RKO (cell line): ENCODE measurements at regions not wholly inside any gene's neighbourhood (a gene's known extent, or its start where the extent isn't known, plus 50 kb on each side); places are given as distances from the start of the nearest gene placed in this dataset.
A peak's percentile ranks its signal among the peaks of the same experiment; 100 is the strongest.

Experiments used
- DNase-seq: peaks from one replicate; pipeline ENCODE4 v3.0.0-alpha.2; 2016; ENCODE audit warnings: low spot score

DNA sequence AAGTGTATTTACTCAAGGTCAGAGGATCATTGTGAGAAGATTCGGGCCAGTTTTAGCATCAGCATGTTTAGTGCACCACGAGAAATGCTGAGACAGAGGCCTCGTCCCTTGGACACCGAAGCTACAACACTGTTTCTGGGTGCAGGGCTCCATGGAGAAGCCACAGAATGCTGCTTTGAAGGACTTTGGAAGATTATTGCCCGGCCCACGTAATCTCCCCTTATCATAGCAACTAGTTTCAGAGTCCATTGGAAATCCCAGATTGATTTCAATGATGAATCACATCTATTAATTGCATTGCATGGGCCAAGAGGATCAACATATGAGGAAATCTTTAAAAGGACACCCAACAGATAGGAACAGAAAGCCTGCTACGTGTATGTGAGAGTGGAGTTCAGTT is 156.0 kb downstream of the MAF start:
- no peak for DNase-seq

DNA sequence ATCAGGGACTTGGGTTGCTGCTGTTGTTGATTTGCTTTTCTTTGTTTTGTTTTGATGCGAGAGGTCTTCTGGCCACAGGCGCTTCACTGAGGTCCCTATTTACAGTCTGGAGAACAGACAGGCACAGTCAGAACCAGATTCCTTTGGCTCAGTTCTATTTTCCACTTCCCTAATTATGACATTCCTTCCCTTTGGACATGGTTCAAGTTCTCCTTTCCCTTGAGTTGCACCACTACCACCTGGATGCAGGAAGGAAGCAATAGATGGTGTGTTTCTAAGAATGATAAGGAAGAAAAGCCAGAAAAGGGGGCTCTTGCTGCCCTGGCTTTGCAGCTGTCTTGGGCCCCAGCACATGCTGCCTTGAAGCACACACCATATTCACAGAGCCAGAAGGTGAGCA is 160.6 kb downstream of the MAF start:
- no peak for DNase-seq

DNA sequence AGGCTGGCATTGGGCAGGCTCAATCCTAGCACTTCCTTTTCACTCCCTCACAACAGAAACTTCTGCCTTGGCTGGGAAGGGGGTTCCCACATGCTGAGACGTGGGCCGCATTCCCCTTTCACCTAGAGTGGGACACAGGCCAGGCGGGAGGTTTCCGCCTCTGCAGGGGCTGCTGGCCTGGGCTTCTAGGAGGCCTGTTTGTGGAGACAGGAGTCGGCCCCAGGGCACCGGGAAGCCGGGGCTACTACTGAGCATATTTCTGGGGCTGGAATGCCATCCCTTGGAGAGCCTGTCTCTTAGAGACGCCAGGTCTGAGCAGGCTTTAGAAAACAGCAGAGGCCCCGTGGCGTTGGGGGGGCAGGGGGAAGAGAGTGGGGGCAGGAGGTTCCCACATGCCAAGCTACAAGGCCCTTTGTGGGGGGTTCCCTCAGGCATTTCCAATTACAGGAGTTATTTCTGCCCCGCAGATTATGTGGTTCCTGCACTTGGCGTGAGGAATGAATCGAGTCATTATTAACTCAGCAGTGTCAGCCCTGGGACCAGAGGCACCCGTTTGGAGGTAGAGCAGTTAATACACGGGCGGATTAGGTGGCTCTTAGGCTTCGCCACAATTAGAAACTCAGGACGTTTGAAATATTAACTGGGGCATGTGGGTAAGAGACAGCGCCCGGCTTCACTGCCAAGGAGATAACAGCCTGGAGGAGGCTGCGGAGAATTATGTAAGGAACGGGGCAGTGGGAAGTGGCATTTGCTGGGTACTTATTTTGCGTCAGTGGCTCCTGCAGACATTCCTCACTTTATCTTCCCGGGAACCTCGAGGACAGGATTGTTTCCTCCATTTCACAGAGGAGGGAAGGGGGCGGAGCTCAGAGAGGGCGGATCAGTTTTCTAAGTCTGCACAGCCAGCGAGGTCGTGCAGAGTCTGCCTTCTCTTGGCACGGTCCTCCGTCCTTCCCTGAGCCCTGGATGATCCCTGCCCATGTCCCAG is 162.5 kb downstream of the MAF start:
- no peak for DNase-seq

DNA sequence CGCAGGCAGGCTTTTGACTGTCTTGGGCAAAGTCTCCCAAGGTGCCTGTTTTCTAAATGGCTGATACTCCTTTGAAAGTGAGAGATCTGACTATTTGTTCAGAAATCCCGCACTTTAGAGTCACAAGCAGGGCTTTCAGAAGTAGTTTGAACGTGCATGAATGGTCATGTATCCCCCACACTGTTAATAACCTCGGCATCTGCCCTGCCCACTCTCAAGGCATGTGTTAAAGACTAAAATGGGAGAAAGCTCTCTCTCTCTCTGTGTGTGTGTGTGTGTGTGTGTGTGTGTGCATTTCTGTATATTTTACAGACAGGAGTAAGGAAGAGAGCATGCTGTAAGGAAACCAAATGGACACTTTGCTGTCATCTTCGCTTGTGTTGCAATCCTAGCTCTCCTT is 163.7 kb downstream of the MAF start:
- no peak for DNase-seq

DNA sequence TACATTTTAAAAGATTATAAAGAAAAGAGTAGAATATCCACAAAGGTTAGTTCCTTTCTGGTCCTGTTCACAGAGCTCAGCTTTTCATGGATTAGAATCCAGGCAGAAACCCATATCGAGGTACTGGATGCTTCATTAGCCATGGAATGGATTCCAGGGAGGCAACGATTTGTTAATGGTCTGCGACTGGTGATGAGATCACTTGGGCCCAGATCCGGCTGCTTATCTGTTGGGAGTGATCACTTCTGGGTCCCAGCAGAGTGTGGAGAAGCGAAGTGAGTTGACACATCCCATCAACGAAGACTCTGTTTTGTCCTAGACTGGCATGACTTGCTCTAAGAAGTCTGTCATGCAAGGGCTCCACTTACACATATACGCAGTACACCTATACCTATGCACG is 165.8 kb downstream of the MAF start:
- no peak for DNase-seq

DNA sequence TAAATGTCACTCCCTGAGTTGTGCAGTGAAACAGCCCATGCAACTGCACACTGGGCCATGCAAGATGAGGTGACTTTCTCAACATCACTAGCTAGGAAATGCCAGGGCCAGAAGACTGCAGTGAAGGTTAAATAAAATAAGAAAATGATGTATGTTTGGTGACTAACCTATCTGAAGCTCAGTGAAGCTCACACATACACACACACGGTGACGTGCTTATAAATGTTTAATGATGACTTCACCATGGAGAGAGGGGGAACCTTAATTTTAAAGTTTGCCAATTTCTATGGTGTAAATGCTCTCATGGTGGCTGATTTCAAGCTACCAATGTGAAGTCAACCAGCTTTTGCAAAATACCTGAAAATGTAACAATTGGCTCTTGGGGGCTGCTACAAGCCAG is 166.4 kb downstream of the MAF start:
- no peak for DNase-seq

DNA sequence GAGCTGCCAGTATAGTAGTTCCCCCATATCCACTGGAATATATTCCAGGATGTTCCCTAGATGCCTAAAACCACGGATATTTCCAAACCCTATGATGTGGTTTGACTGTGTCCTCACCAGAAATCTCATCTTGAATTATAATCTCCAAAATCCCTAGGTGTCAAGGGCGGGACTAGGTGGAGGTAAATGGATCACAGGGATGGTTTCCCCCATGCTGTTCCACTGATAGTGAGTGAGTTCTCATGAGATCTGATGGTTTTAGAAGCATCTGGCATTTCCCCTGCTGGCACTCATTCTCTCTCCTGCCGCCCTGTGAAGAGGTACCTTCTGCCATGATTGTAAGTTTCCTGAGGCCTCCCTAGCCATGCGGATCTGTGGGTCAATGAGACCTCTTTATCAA is 168.6 kb downstream of the MAF start:
- no peak for DNase-seq

DNA sequence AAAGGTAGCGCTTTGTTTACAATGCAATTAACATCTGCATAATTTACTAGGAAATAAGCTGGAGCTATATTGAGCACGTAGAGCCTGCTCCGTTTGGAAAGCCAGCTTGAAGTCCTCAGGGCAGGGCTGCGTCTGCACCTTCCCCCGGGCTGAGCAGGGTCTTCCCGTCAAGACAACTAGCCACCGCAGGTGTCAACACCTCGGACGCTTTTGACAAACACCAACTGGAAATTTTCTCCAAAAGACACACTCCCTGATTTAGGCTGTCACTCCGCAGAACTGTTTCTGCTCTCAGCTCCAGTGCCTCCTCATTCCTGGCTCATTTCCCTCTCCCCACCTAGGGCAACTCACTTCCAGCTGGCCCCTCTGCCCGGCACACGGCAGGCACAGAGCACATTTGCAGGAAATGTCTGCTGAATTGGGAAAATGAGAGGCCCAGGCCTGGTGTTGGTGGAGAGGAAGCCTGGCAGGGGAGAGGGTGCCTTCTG is 170.3 kb downstream of the MAF start:
- no peak for DNase-seq

DNA sequence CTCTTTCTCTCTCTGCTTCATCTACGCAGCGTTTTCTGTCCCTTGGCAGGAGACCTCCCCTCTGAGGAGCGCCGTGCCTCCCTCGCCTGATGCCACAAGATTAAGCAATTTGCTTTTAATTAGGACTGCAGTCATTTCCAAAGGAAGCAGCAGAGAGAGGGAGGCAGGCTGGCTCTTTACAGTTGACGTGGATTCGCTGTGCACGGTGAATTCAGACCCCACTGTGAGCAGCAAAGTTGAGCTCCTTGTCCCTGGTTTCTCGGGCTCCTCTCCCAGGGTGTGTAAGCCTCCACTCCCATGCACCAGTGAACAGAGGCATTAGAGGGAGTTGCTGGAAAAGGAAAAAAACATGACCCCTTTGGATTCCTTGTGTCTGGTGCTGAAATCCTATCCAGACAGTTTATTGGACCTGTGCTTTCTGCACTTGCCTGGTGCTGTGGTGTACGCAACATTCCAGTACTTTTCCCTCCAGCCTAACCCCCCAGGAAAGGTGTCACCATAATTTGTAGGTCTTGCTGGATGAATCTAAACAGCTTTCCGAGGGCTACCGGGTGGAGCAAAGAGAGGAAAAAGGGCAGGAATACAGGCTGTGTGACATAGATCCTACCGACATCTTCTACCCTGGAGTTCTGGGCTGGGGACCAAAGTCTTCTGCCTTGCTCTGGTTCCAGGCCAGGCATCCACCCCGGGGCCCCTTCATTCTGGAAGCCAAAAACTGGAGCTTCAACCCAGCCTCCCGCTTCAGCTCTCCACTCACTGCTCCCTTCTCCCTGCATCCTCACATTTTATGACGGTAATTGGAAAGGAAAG is 171.0 kb downstream of the MAF start:
- no peak for DNase-seq

DNA sequence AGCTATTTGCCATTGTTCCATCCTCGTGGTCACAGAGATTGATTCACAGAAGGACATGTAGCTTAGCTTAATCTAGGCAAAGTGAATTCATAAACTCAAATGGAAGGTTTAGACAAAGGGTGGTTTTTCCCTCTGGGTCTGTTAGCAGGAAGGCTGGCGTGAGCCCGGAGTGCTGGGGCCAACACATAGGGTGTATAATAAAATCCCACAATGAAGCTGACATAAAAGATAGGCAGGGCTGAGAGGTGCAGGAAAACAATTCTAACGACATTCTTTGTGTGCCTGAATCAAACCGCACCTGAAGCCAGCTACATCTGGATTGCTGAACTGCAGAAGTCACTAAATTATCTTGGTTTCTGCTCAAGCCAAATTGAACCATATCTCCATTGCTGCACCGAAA is 173.9 kb downstream of the MAF start:
- no peak for DNase-seq

DNA sequence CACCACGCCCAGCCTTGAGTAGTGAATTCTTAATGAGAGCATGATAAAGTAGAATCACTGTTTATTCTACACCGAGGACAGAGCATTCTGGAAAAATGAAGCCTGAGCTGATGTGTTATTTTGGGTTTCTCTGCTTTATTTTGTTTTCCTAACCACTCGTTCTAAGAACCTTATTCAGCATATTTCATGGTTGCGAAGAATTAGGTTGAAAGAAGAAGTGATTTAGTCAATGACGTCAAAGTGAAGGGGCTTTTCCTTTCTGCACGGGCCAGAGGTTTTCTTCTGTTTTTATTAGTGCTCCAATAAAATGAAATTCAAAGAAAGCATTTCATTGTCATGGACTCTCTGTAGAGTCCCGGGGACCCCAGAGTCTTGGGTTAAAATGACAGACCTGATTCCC is 178.5 kb downstream of the MAF start:
- DNase-seq, result no peak

DNA sequence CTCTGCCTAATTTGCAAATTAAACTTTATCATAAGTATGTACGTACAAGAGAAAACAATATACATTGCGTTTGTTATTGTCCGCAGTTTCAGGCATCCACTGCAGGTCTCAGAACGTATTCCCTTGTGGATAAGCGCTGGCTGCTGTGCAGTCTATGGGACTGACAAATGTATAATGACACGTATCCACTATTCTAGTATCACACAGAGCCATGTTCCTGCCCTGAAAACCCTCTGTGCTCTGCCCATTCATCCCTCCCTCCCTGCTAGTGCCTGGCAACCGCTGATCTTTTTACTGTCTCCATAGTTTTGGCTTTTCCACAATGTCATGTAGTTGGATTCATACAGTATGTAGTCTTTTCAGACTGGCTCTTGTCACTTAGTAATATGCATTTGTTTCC is 179.4 kb downstream of the MAF start:
- DNase-seq, result no peak

DNA sequence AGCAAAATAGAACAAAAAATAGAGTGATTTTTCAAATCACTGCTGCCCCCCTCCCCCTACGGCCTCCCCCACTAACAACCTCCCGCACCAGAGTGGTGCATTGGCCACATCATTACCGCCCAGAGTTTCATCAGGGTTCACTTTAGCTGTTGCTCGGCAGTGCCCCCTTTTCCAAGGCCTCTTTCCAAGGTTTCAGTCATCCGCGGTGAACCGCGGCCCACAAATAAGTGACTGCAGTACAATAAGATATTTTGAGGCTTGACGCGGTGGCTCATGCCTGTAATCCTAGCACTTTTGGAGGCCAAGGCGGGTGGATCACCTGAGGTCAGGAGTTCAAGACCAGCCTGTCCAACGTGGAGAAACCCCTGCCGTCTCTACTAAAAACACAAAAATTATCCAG is 180.0 kb downstream of the MAF start:
- no peak for DNase-seq

DNA sequence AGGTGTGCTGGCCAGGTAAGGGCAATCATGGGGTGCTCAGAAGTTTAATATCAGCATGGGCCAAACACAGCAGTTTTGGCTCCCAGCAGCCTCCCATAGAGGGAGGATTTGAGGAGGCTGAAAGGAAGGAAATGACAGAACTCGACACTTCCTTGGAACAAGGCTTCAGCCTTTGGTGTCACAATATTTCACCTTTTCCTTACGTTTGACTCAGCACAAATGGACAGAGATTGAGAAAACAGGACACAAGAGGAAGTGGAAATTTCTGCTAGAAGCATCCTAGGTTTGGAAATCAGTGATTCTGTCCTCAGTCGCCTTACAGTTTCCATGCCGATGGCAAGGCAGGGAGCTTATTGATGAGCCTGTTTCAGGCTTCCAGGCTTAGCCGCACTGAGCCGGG is 181.4 kb downstream of the MAF start:
- DNase-seq, result no peak

DNA sequence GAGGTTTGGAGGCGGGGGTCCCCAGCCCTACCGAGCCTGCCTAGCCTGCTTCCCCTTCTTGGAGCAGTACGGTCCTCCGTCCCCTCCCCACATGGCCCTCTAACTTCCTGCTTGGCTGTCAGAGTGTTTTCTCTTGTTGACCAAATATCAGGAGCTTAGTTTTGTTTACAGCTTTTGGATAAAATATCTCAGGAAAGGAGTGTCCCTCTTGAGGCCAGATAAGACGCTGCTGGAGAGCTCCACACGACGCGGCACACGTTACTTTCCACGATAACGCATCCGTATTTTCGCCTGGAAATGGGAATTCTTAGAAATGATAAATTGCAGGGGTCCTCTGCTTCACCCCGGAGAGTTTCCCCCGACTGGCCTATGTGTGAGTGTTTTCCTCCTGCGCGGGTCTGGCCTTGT is 182.9 kb downstream of the MAF start:
- no peak for DNase-seq

DNA sequence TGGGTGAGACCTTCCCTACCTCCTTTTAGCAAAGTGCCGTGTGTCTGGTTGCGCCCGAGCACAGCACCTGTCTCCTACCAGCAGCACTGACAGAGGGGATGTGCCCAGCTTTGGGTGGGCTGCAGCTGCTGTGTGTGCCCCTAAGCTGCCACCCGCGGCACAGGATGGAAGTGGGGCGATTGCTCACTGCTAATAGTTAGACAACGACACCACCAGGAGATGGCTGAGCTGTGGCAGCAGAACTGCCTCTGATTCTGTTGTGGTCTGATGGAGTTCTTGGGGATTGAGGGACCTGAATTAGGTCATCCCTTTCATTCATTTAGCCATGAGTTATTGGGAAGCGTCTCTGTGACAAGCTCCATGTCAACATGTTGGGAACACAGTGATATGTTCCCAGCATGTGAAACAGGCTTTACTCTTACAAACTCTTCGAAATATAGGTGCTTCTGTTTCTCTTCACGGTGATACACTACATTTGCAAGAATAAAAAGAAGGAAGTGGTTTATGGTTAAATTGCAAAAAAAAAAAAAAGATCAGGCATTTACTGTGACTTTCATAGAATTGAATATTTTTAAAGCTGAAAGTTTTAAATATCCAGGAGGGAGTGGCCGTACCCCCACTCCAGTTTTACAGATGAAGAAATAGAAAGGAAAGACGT is 184.4 kb downstream of the MAF start:
- DNase-seq, result no peak

DNA sequence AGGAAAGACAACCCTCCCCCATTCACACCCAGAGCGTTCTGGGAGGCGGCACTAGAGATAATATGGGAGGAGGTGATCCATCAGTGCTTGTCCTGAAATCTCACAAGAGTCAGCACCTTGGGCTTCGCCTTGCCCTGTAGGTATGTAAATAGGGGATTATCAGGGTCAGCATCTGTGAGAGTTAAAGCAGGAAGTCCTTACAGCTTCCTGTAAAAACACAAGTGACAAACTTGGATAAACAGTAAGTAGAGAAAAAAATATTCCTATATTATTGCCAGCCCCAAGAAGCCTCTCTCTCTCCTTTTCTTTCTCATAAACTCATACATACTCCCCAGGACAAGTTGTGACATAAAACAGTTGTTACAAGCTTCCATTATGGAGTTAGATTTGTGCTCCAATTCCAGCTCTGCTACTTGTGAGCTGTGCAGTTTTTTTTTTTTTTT is 187.7 kb downstream of the MAF start:
- no peak for DNase-seq

DNA sequence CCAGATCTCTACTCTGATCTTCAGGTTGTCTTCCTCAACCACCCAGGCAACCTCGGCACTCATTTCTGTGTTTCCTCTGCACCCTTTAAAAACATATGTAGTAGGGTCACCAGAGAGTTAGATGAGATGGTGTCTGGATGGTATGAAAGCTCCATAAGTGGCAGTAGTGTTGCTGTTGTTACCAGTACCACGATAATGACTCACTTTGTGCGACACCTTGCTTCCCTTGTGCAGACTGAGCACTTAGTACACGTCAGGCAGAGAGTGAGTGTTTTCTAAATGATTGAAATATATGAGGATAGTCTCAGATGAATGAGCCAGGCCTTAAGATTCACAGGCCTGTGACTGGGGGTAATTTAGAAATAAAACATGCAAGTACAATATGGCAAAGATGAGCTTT is 188.7 kb downstream of the MAF start:
- peak; percentile 1 for DNase-seq

DNA sequence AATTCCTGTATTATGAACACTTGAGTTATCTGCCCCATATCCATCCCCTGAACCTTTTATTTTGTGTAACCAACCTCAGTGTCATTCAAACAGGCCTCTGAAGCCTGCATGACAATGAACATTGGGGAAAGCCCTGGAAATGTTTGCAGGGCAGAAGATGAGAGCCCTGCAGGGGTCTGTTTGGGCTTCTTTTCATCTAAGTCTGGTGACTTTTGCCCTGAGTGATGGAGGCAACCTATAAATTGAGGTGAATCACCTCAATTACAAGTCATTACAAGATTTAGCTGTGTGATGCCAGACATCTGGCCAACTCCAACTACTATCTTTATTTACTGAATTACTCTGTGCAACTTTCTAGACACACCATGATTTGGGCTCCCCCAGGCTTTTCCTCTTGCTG is 189.2 kb downstream of the MAF start:
- no peak for DNase-seq

DNA sequence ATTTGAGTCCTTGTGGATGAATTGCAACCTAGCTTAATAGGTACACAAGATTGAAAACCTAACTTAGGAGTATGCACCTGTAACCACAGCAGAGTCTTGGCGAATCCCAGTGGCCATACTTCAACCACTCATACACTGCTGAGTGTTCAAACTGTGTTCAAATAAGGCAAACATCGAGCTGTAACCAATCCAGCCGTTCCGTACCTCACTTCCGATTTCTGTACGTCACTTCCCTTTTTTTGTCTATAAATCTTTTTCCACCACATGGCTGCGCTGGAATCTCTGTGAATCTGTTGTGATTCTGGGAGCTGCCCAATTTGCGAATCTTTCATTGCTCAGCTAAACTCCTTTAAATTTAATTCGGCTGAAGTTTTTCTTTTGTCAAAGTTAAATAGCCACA is 190.6 kb downstream of the MAF start:
- DNase-seq, result no peak

DNA sequence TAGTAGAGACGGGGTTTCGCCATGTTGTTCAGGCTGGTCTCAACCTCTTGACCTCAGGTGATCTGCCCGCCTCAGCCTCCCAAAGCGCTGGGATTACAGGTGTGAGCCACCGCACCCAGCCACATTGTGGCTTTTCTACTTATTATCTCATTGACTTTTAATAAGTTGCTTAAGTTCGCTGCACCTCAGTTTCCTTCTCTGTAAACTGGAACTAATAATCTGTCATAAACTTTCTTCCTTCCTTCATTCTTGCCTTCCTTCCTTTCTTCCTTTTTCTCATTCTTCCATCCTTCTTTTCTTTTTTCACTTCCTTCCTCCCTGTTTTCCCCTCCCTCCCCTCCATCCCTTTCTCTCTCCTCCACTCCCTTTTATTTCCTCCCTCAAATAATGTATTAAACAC is 192.2 kb downstream of the MAF start:
- DNase-seq, result no peak

DNA sequence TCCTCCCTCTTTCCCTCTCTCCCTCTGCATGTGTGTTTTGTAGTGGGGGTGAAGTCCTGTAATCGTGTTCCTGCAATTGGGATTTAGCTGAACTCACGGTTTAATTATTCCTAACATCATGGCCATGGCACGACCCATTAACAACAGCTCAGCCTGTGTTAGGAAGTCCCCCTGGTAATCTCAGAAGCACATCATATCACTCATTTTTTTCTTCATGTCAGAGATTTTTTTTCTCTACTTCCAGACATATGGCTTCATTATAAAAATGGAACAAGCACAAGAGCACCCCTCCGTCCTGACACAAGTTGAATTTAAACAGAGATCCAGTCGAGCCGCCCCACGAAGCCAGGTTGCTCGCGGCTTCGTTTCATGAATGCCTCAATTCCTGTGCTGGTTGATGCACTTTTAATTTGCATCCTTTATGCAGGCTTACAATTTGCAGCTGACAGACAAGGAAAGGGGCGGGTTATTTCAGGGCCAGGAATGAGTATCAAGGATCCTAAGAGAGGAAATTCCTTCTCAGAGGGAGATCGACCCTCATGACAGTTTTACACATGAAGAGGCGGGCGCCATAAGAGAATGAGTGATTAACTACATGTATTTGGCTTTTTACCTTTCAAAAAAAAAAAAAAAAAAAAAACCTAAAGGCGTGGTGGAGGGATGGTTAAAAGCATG is 192.9 kb downstream of the MAF start:
- DNase-seq, result no peak
